Suprapubic skin (tissue), 4 donors: ENCODE measurements at regions not wholly inside any gene's neighbourhood (a gene's known extent, or its start where the extent isn't known, plus 50 kb on each side); places are given as distances from the start of the nearest gene placed in this dataset.

Experiments
- CTCF ChIP-seq, 2 donors: fragments of 200-600 bp in 1 of 2; fragments of 450-650 bp in 1 of 2; sonication (generic) in 1 of 2; IDR thresholded peaks; one replicate each; pipeline ENCODE4 v1.5.1; 2016 to 2019; ENCODE audit warnings: antibody characterized with exemption in 2 of 2, mild to moderate bottlenecking in 1 of 2, moderate library complexity in 1 of 2
- EP300 ChIP-seq: sonication (generic); formaldehyde crosslinking; IDR thresholded peaks from one replicate; pipeline ENCODE4 v1.6.1; 2017; ENCODE audit warnings: antibody characterized with exemption
- POLR2A ChIP-seq, 2 donors: fragments of 450-650 bp; IDR thresholded peaks; one replicate each; pipeline ENCODE4 v1.6.1; 2017; ENCODE audit warnings: antibody characterized with exemption in 2 of 2, mild to moderate bottlenecking in 2 of 2, moderate library complexity in 2 of 2
- POLR2AphosphoS5 ChIP-seq, 3 donors: sonication (generic); formaldehyde crosslinking; IDR thresholded peaks; one replicate each; pipeline ENCODE4 v1.6.1; 2017; ENCODE audit warnings: antibody characterized with exemption in 3 of 3

- no peak for TF ChIP-seq POLR2A (IDR thresholded peaks at IDR 0.05)
- TF ChIP-seq EP300, result no peak
- TF ChIP-seq POLR2AphosphoS5 (IDR thresholded peaks at IDR 0.05), result no peak
- TF ChIP-seq CTCF (IDR thresholded peaks at IDR 0.05), result no peak
Measured at GRCh38 chr20:12028771-12029170, 111.1 kb downstream of the BTBD3 start.
